OCI-LY3 (cell line): ENCODE measurements at regions not wholly inside any gene's neighbourhood (a gene's known extent, or its start where the extent isn't known, plus 50 kb on each side); places are given as distances from the start of the nearest gene placed in this dataset.

Experiments used
- EZH2phosphoT487 ChIP-seq: fragments of 200-600 bp; shearing (Covaris generic); IDR thresholded peaks from 2 replicates; pipeline ENCODE4 v1.6.1; 2018; ENCODE audit warnings: antibody characterized with exemption, mixed run types, low read depth
- TF ChIP-seq, protein P1 (sequence below): fragments of 200-600, 300-600 bp; sonication (generic); IDR thresholded peaks from 2 replicates; pipeline ENCODE4 v1.5.1; 2014; ENCODE audit warnings: antibody characterized with exemption, low read length, low read depth

- no peak for TF ChIP-seq EZH2phosphoT487
- TF ChIP-seq, protein P1, sequence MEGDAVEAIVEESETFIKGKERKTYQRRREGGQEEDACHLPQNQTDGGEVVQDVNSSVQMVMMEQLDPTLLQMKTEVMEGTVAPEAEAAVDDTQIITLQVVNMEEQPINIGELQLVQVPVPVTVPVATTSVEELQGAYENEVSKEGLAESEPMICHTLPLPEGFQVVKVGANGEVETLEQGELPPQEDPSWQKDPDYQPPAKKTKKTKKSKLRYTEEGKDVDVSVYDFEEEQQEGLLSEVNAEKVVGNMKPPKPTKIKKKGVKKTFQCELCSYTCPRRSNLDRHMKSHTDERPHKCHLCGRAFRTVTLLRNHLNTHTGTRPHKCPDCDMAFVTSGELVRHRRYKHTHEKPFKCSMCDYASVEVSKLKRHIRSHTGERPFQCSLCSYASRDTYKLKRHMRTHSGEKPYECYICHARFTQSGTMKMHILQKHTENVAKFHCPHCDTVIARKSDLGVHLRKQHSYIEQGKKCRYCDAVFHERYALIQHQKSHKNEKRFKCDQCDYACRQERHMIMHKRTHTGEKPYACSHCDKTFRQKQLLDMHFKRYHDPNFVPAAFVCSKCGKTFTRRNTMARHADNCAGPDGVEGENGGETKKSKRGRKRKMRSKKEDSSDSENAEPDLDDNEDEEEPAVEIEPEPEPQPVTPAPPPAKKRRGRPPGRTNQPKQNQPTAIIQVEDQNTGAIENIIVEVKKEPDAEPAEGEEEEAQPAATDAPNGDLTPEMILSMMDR: no peak
Measured at GRCh38 chr5:57635146-57635777, 152.7 kb upstream of the ACTBL2 start.
